GM18858 (cell line): ENCODE measurements at regions not wholly inside any gene's neighbourhood (a gene's known extent, or its start where the extent isn't known, plus 50 kb on each side); places are given as distances from the start of the nearest gene placed in this dataset.
"Not testable (repeated sequence)": the region's sequence is repeated elsewhere in the genome, so short reads cannot be mapped to it uniquely, and the experiment has no call there.

Source experiments
- ATAC-seq: cut with Tn5 transposase; IDR thresholded peaks from one replicate; pipeline ENCODE4 v1.9.1; 2021; ENCODE audit not compliant: unreplicated experiment

GRCh38 chr3:171915275-171915674 is 72.1 kb downstream of the TMEM212 start:
- no peak for ATAC-seq

- no peak for ATAC-seq
Measured at GRCh38 chr3:171916888-171917287, 73.7 kb downstream of the TMEM212 start.

GRCh38 chr3:171922629-171923028 is 79.5 kb downstream of the TMEM212 start:
- not testable (repeated sequence) for ATAC-seq

DNA sequence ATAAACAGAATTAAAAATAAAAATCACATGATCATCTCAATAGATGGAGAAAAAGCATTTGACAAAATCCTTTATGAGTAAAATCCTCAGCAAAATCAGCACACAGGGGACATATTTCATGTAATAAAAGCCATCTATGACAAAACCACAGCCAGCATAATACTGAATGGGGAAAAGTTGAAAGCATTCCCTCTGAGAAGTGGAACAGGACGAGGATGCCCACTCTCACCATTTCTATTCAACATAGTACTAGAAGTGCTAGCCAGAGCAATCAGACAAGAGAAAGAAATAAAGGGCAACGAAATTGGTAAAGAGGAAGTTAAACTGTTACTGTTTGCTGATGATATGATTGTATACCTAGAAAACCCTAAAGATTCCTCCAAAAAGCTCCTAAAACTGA is 80.5 kb downstream of the TMEM212 start:
- not testable (repeated sequence) for ATAC-seq

DNA sequence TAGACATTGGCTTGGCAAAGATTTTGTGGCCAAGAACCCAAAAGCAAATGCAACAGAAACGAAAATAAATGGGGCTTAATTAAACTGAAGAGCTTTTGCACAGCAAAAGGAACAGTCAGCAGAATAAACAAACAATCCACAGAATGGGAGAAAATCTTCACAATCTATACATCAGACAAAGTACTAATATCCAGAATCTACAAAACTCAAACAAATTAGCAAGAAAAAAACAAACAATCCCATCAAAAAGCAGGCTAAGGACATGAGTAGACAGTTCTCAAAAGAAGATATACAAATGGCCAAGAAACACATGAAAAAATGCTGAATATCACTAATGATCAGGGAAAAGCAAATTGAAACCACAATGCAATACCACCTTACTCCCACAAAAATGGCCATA is 81.7 kb downstream of the TMEM212 start:
- ATAC-seq: not testable (repeated sequence)

- no peak for ATAC-seq
Measured at GRCh38 chr3:171932153-171932611, 89.0 kb downstream of the TMEM212 start.

DNA sequence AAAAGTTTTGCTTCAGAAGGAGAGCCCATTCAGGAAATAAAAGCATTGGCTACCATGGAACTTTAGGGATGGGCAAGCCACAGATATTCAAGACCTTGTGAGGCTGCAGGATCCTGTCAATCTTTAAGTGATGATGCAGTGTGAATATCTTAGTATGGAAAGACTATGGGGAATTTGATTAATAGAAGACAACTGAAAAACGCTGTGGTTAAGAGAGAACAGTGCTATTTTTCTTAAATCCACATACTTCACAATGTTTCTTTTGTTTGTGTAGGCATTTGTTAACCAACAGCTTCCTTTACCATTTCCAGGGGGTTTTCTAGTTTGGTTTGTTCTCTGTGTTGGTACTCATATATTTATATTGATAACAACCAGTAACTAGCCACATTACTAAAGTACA is 90.3 kb downstream of the TMEM212 start:
- no peak for ATAC-seq

- ATAC-seq: no peak
Measured at GRCh38 chr3:171935261-171936123, 92.3 kb downstream of the TMEM212 start.

DNA sequence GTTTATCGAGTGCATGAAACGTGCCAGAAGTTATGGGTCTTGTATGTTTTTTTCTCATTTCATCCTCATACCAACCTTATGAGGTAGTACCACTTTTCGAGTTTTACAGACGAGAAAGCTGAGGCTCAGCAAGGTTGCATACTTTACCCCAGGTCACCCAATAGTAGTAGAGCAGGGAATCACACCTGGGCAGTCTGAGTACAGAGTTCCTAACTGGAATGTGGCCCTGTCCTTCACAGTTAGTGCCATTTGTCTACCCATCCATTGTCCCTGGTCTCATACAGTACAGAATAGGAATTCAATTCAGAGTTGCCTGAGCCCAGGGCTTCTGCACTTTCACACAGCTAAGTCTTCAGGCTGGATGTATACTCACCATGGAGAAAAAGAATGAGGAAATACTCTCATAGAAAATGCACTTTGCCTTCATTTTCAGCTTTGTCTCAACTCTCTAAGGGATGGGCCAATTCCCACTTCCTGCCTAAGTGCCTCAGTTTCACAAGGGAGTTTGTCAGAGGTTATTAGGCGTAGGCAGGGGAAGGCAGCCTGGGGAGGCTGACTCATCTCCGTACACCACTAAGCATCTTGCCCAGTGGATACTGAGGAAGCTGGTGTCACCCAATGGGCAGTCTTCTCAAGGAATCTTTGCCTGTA is 93.2 kb downstream of the TMEM212 start:
- no peak for ATAC-seq

- no peak for ATAC-seq
Measured at GRCh38 chr3:171939578-171939977, 96.4 kb downstream of the TMEM212 start.

DNA sequence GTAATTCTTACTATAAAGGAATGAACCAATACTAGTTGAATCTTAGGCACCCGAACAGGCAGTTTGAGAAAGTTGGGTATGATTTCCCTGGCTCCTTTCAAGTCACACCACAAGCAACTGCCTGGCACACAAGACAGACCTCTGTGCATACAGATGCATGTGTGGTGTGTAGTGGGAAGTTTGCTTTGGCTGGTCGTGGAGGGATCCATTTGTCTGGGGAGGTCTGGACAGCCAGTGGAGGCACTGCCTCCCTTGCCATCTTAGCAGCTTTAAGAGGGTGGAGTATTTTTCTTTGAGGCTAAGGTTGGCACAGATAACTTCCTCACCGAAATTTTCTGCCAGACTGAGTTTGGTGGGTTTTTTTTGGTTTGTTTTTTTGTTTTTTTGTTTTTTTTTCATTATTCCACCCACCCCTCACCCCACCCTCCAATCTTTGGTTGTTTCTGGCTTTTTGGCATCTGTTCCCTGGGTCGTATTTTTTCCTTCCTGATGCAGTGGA is 97.1 kb downstream of the TMEM212 start:
- no peak for ATAC-seq

GRCh38 chr3:171943262-171944117 is 95.9 kb upstream of the FNDC3B start:
- ATAC-seq: no peak

DNA sequence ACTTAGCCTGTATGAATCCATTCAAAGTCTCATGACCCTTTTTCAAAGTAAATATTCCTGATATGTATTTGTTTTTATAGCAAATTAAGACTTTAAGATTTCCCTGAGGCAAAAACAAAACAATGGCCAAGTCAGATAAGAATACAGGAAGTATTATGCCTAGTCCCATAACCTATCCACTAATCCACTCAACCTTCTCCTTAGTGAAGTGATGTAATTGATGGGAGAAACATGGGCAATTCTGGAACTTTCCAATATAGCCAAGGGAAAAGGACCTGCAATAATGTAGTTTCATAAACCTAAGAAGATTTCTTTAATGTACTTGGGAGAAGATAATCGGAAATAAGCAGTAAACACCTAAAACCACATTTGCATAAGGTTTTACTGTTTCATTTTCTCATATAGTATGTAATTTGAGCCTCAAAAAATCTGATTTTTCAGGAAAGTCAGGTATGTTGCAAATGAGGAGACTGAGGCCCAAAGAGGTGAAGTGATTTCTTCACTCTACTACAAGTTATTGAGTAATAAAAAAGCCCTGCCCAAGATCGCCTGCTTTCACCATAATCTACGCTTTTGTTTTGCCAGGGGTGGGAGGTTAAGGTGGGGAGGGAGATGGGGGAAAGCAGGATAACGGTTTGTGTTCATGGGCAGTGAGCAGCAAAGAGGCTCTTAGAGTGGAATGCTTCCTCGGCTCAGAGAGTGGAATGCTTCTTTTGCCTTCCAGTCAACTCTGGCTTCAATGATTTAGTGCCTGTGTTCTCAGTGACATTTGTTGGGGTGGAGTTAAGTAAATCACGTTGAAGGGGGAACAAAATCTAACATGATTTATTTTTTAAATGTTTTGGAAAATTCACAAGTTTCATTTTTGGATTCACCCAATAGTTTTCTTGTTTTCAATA is 95.0 kb upstream of the FNDC3B start:
- no peak for ATAC-seq

GRCh38 chr3:171948674-171949073 is 90.7 kb upstream of the FNDC3B start:
- ATAC-seq: no peak

- no peak for ATAC-seq
Measured at GRCh38 chr3:171949554-171949953, 89.8 kb upstream of the FNDC3B start.

DNA sequence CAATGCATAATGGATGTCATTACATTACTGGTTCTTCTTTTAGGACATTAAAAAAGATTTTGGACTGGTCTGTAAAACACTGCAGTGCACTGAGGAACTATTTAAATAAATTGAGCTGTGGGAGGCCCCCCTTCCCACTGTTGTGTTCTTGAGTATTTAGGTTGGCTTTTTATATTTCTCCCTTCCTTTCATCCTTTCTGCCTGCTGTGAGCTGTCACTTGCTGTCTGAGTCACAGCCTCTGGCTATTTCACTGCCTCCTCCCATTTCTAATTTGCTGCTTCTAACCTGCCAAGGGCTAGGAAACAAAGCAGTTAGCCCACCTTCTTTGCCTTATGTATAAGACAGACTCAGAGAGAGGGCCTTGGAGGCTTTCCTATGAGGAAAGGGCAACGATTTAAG is 89.0 kb upstream of the FNDC3B start:
- no peak for ATAC-seq

DNA sequence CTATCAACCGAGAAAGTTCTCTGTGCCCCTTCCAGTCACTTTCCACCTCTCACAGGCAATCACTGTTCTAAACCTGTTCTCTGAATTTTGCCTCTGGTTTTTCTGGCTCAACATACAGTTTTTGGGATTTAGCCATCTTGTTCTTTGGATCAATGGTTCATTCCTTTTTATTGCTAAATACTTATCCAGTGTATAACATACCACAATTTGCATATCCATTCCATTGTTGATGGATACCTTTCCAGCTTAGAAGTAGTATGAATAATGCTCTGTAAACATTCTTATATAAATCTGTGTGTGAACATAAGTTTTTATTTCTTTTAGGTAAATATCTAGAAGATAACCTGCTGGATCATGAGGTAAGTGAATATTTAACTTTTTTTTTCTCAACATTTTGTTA is 87.8 kb upstream of the FNDC3B start:
- ATAC-seq: no peak

DNA sequence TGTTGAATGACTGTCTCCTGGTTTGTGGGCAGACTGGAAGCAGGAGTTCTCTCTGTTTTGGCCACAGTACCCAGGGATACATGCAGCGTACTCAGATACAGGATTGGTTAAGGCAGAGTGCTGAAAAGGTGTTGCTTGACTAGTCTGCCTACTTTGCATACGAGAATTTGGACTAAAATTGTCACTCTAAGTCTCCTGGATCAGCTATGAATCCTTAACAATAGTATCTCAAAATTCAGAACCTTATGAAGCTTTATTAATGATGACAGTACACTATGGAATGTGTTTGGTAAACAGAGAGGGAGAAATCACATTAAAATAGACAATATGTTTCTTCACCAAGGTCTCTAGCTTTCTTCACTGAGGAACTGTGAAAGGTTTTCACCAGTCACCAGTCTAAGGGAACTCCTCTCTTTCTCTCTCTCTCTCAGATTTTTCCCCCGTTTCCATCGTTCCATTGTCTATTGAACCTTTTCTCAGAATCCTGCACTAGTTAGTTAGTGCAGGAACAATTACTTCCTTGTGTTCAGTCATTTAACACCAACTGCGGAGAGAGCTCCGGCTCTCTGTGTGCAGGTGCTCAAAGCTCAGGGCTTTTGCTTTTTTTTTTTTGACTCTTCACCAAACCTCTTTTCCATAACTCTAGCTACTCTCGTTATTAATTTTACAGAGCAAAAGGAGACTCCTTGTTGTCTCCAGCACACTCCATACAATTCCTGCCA is 85.9 kb upstream of the FNDC3B start:
- no peak for ATAC-seq

DNA sequence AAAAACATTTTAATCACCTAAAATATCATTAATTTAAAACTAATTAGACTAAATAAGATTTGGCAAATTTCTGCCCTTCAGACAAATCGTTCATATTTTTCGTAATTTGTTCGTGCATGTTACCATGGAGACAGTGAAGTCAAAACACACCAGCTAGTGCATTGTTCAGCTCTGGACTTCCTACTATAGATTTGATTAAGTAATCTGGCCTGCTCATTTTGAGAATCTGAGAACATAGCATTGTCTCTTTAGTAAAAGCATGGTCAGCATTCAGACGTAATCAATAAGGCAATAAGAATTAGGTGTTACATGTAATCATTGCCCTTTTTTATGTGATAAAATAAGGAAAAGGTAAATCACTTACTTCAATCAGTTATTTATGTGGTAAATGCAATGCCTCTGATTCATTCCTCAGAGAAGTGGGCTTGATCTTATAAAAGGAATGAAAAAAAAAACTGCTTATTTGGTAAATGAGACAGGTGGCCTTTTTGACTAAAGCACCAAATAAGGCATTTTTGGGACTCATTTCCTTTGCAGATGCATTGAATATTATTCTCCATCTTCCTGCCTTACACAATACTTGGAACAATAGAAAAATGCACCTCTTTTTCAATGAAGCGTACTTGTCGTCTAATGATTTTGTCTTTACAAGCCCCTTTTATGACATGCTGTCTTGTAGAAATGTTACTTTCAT is 84.5 kb upstream of the FNDC3B start:
- ATAC-seq: no peak
